ENCODE measurements at regions not wholly inside any gene's neighbourhood (a gene's known extent, or its start where the extent isn't known, plus 50 kb on each side); places are given as distances from the start of the nearest gene placed in this dataset.

- no peak for TF ChIP-seq CTCF (conservative IDR thresholded peaks at IDR 0.05; ENCODE audit: low read length)
- no peak for TF ChIP-seq EZH2phosphoT487 (IDR thresholded peaks at IDR 0.05; ENCODE audit: borderline replicate concordance)
These were observed 433.2 kb downstream of the TNS3 start for GRCh38 chr7:47148536-47149207.
